CD4-positive, alpha-beta T cell treated with Interleukin-4 for 4 hours (primary cell): ENCODE measurements at regions not wholly inside any gene's neighbourhood (a gene's known extent, or its start where the extent isn't known, plus 50 kb on each side); places are given as distances from the start of the nearest gene placed in this dataset.

ENCODE experiments used
- DNase-seq: peaks from one replicate; pipeline ENCODE4 v3.0.0-alpha.2; 2020

DNA sequence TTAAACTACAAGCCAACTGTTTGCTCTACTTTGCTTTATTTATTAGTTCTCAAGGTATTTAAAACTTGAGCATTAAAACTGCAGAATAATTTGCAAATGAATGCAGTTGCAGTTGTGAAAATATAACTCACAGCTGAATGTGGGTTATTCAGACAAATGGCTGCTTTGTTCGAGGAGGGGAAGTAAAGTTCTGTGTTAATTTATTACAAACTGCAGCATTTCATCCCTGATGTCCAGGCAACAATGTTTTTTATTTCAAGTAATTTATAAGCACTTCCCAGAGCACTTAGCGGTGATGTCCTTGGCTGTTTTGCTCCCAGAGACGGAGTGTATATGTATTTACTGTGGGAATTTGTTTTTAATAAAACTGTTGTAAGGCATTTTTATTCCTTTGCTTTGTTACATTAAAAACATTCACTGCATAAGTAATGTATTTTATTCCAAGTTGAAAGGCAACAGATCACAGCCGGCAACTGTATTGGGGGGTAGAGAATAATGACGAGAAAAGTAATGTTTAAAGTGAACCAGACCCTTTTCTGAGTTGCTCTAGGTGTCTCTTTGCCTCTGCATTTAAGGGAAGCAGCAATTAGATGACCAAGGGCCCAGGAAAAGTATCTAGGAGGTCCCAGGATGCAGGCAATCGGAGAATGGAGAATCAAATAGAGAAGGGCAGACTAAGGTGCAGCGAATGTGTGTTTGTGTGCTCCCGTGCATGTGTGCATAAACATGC is 291.2 kb upstream of the SALL1 start:
- no peak for DNase-seq

DNA sequence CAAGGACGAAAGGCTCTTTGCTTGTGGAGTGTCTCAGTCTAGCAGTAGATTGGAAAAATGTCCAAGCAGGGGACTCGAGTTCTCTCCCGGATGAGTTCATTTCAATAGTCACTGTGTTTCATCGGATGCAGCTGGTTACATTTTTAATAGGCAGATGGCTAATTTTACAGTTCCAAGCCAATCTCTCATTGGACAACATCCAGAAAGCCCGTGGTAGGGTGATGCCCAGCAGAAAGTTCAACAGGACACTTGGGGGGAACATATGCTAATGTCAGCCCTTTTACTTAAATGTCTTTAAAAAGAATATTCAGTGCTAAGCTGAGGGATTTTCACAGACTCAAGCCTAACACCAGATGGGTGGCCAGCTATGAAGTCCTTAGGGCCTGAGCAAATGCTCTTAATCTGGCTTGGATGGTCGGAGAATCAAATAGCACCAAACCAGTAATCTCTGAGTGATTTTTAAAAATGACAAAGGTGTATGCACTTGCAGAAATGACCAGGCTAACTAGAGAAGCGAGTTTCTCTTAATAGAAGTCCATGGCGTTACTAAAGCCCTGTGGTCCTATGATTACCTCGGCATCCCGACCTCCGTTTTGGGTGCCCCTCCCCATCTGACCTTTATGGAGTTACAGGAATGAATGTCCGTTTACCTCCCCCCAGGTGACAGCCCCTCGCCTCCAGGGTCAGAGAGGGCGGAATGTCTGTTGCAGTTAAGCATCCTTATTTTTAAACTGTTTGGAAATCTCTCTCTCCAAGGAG is 289.2 kb upstream of the SALL1 start:
- no peak for DNase-seq

DNA sequence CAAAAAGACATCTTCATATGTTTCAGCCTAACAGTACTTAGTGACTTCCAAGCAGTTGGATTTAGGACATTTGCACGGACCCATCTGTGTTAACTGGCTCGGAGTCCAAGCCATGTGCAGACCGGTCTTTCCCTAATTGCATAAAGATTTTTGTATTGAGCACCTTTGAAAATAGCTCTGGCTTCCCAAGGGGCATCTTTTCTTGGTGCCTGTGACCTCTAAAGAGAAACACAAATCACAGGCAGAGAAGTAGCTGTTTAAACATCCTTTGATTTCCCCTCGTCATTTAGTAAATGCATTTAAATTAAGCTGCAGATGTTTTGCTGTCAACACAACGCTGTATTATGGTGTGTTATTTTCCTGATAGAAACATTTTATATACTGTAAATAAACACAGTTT is 288.2 kb upstream of the SALL1 start:
- DNase-seq = no peak

DNA sequence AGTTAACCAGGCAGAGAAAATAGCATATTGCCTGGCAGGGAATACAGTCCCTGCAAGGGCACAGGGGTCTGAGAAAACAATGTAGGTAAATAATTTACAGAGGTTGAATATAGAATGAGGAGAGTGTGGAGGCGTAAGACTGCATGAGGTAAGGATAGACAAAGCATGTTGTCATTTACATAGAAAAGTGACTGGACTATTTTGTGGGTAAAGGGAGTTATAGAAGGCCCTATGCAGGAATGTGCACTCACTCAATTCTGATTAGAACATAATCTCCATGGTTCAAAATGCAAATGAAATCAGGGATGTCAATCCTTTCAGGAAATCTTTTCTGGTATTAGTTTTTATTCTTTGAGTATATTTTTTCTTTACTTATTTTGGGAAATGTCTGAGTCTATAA is 285.7 kb upstream of the SALL1 start:
- no peak for DNase-seq

DNA sequence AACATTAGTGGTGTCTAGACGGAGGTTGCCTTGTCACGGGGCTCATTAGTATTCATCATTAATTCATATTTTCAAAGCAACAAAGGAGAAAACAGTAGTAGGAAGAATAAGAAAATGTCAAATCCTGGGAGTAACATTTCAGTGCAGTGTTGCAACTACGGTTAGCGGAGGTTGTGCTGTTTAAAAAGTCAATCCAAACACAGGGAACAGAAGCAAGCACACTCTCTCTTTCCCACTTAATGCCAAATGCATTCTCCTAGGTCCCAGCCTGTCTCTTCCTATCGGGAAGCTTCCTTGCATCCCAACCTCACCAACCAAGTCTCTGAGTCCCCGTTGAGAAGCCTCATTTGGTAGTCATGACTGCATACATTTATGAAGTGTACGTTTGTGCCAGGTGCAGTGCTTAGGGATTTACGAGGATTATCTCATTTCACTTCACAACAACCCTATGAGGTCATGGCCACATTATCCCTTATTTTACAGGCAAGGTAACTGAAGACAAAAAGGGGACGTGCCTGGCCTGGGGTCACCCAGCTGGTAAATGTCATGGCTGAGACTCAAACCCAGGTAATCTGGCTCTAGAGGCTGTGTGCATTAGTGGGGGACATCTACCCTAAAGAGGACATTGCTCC is 283.6 kb upstream of the SALL1 start:
- no peak for DNase-seq

DNA sequence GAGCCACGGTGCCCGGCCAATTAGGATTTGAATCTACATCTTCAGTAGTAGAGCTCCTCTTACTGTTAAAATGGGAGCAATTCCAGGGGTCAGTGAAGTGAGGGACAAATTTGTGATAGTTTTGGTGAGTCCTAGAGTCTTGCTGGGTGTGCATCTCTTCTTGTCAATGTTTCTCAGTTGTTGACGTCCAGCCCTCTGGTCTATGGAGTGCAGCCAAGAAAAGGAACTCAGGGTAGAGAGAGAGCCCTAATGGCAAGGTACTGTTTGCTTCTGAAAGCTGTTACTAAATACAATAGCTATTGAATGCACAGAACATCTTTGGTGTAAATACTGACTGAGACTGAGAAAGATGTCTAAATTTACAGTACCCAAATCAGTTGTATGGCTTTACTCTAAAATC is 282.5 kb upstream of the SALL1 start:
- no peak for DNase-seq

DNA sequence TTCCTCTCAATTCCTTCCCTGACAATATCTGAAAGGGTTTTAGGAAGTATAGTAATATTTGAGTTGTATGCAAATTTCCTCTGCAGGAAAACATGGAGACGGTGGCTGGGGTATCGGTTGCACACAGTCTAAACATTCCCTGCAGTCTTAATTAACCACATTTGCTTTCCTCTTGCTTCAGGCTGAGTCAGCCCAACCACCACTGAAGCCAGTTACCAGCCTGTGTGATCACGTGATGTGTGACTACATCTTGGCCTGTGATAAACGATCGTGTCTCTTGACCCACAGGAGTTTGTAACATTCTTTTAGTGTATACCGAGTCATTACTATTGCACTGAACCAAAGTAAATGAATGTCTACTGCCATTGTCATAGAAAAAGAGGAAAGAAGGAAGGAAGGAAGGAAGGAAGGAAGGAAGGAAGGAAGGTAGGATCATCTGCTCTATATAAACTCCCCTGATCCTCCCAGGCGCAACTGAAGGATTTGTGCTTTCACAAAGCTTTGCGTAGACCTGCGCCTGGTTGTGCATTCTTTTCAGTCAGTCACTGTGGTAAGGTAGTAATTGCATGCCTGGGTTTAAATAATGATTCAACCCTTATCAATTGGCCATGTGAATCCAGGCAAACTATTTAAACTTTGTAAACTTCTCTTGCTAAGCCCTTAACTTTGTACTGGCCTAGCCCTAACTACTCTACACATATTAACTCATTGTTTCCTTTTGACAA is 280.6 kb upstream of the SALL1 start:
- no peak for DNase-seq

DNA sequence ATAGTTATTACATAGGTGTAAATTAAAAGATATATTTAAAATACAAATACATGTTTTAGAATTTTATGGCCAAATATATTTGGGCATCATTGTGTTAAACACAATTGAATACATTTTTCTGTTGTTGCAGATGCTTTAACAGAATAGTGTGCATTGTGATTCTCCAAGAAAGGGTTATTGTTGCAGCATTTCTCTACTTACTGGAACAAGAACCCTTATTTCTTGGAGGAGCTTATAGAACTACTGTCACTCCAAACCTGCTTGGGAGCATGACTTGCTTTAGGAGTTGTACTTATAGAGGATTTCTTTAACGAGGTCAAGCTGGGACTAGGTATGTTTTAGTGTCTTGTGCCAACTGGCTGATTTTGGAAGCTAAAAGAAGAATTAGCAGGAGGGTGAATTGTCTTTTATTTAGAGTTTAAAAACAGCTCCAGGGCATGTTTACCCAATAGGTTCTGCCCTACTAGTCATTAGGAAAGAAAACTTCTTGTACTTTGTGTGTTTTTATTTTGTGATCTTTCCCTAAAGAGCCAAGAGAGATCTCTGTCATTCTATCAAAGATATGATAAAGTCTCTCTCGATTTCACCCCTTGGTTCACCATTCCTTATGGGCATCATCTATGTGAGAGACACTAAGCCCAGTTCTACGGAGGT is 279.8 kb upstream of the SALL1 start:
- no peak for DNase-seq

DNA sequence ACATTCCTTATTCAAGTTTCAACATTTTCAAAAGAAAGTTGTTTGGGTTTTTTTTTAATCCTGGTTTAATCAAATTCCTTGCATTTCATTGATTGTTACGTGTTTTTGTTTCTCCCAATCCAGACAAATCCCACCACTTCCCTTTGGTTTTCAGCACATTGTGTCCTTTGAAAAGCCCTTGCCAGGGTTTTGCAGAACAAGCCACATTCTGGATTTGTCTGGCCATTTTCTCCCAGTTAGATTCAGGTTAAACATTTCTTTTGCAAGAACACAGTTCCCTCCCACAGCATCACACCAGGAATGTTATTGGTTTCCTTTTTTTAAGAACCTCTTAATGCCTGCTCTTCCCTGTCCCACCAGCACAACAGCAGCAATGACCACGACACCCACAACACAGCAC is 278.0 kb upstream of the SALL1 start:
- DNase-seq = no peak

DNA sequence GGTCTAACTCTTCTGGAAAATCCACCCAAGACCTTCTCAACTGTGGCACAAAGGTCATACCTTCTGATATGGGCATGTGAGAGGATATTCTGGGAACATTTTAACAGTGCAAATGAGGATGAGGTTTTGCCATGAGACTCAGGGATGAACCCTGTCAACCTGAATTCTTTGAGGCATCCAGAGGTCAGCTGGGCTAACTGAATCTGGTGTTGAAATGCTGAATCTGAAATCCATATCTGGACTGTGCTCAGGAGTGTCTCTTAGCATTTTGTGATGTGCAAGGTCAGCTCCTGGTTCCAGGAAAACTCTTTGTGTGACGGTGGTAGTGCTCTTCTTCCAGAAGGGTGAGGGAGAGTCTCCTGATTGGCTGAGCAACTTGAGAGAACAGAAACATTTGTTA is 276.0 kb upstream of the SALL1 start:
- DNase-seq = no peak

DNA sequence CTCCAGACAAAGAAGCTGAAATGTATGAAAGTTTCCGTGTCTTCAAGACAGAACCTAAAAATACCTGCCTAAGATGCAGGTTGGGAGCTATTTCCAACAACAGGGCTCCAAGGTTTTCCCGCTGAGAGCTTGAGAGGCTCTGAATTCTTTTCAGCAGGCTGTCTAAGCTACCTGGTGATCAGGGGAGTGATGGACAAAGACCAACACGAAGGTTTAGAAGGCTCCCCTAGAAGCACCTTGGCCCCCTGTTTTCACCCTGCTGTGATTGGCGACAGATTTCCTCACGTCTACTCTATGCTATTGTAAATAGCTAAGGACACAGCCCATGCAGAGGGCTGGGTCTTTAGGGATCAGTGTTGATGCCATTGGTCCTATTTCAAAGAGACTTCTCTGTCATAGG is 275.2 kb upstream of the SALL1 start:
- no peak for DNase-seq

DNA sequence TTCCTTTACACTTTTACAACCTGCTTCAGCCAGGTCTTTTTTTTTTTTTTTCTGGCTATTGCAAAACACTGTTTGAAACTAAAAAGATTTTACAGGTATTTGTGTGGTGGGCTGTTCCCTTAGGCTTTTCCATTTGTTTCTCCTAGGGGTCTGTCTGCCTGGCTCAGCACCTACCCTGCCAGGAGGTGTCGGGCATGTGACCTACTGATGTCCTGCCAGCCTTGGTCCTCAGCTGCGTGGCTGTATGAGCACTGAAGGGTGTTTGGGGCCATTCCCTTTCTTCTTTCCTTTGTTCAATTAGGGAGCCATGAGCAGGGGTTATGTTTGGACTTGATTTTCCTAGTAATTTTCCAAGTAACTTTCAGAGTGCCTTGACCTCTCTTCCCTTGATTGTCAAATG is 269.2 kb upstream of the SALL1 start:
- DNase-seq = no peak

DNA sequence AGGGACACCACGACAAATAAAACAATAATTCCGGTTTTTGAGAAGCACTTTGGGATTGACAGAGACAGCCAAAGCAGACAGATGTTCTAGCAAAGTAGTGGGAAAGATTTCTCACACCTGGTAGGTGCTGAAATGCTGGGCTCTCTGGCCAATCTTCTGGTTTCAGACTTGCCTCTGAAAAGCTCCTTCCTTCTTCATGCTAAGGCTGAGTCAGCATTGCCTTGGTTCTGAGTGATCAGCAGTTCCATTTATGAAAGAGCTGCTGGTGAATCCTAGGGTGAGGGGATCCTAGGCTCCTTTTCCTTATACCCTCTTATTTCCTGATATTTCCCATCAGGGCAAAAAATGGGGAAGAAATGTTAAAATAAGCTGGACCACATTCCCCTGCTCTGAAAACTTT is 268.7 kb upstream of the SALL1 start:
- DNase-seq = no peak

DNA sequence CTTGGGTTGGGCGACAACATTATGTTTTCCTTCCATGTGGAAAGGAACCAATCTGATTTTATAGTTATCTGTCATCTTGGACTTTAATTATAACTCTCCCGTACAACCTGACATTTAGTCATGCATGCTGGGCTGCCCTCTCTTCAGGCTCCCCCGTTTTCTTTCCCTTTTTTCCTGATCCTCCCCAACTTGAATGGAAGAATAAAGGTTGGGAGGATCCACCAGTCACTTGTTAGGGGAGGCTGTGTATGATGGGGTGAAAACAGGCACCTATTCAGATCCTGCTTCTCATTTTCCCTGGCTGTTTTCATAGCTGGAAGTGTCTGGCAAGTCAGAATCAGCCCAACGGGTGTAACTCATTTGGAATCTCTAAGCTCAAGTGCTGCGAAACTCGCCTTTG is 267.2 kb upstream of the SALL1 start:
- no peak for DNase-seq

DNA sequence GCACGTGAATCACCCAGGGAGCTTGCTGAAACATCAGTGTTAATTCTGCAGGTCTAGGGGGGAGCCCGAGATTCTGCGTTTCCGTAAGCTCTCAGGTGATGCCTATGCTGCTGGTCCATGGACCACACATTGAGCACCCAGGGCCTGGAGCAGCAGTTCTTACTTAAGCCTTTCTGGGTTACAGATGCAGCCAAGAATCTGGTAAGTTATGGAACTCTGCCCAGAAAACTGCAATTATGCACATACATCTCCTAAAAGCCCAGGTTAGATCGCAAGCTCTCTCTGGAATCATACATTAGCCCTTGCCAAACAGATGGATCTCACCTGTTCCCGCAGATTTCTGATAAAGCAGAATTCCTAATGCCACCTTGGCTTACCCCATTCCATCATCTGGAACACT is 265.9 kb upstream of the SALL1 start:
- DNase-seq = no peak

DNA sequence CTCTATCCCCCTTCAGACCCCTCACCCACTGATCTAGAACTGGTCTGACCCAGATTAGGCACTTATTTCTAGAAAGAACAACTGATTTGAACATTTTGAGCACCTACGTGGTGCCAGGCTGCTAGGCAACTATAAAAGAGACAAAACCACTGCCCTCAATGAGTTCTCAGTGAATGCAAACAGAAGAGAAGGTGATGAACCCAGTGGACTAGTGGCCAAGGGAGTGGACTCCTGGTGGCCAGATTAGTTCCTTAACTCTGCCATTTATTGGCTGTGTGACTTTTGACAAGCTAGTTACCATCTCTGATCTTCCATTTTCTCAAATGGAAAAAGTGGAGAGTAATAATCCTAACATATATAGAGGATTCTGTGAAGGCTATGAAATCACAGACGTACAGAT is 259.1 kb upstream of the SALL1 start:
- DNase-seq = no peak

DNA sequence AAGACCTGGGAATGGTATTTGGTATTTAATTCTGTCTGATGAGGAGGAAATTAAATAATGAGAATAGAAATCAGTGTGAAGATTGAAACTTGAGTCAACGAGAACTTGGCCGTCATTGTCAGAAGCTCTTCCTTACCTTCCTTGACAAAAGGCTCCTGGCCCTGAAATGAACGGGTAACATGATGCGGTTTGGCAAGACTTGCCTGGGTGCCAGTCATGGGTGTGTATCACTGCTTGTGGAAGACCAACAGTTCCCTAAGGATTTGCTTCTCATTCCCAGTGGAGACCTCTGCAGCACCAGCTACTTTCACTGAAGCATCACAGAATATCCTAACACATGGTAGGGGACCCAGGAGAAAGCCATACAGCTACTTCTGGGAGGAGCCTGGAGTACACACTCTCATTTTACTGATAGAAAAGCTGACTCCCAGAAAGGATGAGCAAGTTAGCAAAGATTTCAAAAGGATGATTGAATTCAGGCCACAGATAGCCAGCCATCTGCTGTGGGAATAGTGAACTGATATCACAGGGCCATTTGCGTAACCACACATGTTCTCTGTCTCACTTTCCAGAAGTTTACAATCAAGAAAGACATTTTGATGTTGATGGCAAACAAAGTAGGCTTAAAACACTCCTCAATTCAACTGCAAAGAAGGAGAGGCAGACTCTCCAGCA is 258.1 kb upstream of the SALL1 start:
- no peak for DNase-seq

DNA sequence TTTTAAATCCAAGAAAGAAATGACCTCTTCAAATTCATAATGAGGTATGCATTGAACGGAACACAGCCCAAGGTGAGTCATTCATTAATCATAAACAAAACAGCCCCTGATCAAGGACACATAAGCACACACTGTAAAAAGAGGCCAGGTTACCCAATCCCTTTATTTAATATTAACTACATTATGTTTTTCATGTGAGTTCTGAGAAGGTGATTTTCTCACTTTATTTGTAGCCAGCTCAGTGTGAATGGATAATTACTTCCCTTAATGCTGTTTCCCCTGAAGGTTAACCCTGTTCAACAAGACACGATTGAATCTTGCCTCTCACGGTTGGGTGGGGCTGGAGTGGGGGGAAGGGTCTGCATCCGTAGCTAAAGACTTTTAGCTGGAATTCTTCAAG is 257.3 kb upstream of the SALL1 start:
- no peak for DNase-seq

DNA sequence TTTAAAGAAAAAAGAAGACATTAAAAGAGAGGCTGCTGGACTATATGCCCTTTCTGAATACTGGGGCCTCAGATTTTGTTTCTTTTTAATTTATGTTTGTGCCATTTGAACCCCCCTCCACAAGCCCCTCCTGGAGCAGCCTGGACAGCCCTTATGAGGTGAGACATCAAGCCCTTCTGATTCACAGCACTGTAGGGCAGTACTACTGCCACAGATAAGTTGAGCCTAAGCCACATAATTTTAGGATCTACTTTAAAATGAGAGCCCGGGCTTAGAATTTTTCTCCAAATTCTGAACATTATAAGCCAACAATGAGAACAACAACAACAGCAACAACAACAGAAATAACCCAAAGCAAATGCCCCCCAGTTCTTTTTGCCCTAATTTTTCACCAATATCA is 256.9 kb upstream of the SALL1 start:
- DNase-seq = no peak

DNA sequence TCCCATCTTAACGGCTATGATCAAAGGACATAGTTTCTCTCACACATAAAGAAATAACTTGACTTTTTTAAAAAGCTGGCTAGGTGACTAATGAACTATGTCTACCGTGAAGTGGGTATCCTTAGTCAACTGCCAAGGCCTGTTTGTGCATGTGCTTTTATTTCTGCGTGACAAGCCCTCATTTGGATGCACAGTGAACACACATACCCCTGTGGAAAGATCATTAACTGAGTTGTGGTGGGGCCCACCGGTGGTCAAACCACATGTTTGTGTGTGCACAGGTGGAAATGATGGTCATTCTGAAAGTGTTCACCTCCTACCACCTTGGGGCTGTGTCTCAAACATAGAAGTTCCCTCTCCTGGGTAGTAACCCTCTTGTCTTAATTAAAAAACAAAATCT is 256.1 kb upstream of the SALL1 start:
- DNase-seq = no peak

DNA sequence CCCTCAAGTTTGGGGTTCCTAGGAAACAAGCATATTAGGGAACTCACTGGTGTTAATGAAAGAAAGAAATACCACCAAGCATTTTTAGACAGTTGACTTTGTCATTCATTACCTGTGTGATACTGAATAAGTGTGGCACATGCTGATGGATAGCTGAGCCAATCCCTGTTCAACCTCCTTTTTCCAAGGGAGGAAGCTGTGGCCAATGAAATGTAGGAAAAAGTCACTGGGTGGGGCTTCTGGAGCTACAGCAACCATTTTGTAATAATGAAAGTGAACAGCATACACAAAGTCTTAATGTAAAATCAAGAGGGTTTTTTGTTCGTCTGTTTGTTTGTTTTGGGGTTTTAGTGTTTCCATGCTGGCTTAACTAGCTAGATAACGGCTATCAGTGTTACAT is 254.3 kb upstream of the SALL1 start:
- no peak for DNase-seq

DNA sequence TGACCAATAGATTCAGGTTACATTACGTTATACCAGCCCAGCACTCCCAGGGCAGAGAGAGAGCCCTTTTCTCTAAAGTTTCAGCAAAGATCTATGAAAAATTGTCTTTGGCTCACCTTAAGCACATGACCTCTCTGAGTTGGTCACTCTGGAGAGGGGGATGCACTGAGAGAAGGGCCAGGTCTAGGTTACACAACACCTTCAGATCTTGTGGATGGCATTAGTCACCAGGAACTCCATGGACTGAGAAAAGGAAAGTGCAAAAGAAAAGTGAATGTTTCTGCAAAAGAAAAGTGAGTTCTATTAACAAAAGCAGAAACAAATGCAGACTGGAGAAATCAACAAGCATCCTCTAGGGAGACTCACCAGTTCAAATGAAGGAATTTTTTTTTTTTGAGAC is 253.3 kb upstream of the SALL1 start:
- DNase-seq = no peak

DNA sequence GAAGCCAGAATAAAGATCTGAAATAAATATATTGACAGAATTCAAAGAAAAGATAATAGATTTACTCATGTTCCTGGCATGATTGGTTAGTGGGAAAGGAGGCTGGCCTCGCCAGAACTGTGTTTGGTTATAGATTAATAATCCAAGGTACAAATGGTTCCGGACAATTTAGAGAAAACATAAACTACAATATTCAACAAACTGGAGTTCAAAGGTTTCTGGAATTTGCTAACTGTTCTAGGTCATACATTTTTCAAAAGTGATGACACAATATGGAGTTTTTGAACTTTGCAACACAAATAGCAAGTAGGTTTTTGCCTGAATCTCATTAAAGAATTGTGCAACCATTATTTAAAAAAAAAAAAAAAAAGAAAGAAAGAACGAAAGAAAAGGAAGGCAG is 251.7 kb upstream of the SALL1 start:
- DNase-seq = no peak
